ENCODE measurements at regions not wholly inside any gene's neighbourhood (a gene's known extent, or its start where the extent isn't known, plus 50 kb on each side); places are given as distances from the start of the nearest gene placed in this dataset.

DNA sequence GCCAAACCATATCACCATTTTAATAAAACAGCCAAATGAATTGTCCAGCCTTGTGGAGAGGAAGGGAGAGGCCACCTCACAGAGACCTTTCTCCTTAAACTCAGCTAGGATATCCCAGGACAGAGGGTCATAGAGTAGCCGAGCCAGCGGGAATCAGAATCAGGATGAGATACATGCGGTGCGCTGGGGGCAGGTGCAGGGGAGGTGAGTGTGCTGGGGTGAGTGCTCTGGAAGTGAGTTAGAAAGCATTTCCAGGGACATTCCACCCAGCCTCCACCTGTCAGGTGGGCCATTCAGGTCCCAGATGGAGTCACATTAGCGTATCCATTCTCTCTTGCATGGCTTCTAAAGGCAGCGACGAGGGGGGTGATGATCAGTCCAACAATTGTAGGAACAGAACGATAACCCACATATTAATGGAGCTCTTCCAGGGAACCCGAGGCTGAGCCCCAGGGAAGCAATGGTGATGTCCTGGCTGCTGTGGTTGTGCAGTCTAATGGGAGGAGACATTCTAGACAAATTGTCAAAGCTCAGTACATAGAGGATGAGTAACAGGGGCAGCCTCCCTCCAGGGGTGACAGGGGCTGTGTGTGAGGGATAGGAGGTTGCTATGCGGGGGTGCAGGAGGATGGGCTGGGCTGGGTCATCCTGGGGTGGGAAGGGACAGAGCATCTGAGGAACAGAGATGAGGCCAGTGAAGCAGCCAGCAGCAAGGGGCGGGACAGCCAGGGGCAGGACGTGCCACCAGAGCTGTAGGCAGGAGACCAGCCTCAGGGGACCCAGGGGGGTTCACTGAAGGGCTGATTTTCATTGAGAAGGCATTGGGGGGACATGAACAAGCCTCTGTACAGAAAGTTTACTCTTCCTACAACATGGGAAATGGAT, 88.7 kb upstream of the FRMD1 start:
- no peak overlapping the region for H3K4me3 ChIP-seq (IDR thresholded peaks at IDR 0.05; ENCODE audit: insufficient read depth, low read depth, low read length)
- H3K4me2 ChIP-seq, result no peak overlapping the region
- no peaks in the 10 kb centered on the region for H4K20me1 ChIP-seq (ENCODE audit: insufficient read depth)

DNA sequence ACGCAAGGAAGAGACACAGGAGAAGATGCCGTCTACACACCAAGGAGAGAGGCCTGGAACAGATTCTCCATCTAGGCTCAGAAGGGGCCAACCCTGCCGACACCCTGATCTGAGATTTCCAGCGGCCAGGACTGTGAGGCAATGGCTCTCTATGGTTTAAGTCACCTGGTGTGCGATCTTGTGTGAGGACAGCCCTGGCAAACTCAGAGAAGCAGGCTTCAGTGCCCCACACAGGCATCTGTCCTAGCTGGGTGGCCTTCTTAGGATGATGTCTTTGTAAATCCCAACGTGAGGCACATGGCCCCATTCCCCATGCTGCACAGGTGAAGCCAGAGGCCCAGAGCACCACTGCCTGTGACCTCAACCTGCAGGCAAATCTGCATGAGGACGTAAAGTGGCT, 87.6 kb upstream of the FRMD1 start:
- TF ChIP-seq, protein P1, sequence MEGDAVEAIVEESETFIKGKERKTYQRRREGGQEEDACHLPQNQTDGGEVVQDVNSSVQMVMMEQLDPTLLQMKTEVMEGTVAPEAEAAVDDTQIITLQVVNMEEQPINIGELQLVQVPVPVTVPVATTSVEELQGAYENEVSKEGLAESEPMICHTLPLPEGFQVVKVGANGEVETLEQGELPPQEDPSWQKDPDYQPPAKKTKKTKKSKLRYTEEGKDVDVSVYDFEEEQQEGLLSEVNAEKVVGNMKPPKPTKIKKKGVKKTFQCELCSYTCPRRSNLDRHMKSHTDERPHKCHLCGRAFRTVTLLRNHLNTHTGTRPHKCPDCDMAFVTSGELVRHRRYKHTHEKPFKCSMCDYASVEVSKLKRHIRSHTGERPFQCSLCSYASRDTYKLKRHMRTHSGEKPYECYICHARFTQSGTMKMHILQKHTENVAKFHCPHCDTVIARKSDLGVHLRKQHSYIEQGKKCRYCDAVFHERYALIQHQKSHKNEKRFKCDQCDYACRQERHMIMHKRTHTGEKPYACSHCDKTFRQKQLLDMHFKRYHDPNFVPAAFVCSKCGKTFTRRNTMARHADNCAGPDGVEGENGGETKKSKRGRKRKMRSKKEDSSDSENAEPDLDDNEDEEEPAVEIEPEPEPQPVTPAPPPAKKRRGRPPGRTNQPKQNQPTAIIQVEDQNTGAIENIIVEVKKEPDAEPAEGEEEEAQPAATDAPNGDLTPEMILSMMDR (conservative IDR thresholded peaks at IDR 0.05; ENCODE audit: low read depth, low read length), result no peak
- Histone ChIP-seq H4K20me1 (ENCODE audit: insufficient read depth) (no peaks in the 10 kb centered on the region), H2AFZ (ENCODE audit: low read depth) (no peak overlapping the region), H3K79me2 (ENCODE audit: insufficient read depth, low read depth) (no peaks in the 10 kb centered on the region), H3K27ac (no peak overlapping the region), H3K27me3 (ENCODE audit: insufficient read depth, low read depth) (no peaks in the 10 kb centered on the region), H3K36me3 (ENCODE audit: insufficient read depth) (no peaks in the 10 kb centered on the region), H3K4me2 (no peak overlapping the region), H3K9ac (no peak overlapping the region), H3K4me1 (ENCODE audit: low read depth, poor library complexity, severe bottlenecking) (no peaks in the 10 kb centered on the region), H3K4me3 (IDR thresholded peaks at IDR 0.05; ENCODE audit: insufficient read depth, low read depth, low read length) (no peak overlapping the region)

More for the DNA sequence above, 88.7 kb upstream of the FRMD1 start:
- H3K36me3 ChIP-seq (ENCODE audit: insufficient read depth), result no peaks in the 10 kb centered on the region
- H3K9ac ChIP-seq, result no peak overlapping the region
- TF ChIP-seq, protein P1 (conservative IDR thresholded peaks at IDR 0.05; ENCODE audit: low read depth, low read length), result no peak
- no peaks in the 10 kb centered on the region for H3K4me1 ChIP-seq (ENCODE audit: low read depth, poor library complexity, severe bottlenecking)
- H2AFZ ChIP-seq (ENCODE audit: low read depth), result no peak overlapping the region
- H3K27me3 ChIP-seq (ENCODE audit: insufficient read depth, low read depth), result no peaks in the 10 kb centered on the region
- no peak overlapping the region for H3K27ac ChIP-seq
- no peaks in the 10 kb centered on the region for H3K79me2 ChIP-seq (ENCODE audit: insufficient read depth, low read depth)

DNA sequence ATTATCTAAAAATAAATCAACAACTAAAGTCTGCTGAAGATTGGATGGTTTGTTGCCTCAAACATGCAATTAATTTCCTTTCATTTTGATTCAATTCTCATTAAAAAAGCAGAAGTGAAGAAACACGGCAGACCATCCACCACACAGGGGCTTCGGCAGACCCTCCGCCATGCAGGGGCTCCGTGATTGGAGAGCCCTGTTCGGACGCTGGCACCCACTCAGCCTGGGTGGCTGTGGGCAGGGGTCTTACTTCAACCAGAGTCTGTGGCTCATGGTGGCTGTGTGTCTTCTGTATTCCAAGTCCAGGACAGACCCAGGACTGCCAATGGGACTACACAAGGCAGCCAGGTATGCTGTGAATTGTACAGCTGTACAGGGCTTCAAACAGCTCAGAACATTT, 86.9 kb upstream of the FRMD1 start:
- Histone ChIP-seq H3K4me3 (IDR thresholded peaks at IDR 0.05; ENCODE audit: insufficient read depth, low read depth, low read length) (no peak overlapping the region), H3K36me3 (ENCODE audit: insufficient read depth) (no peaks in the 10 kb centered on the region), H3K9ac (no peak overlapping the region), H3K27me3 (ENCODE audit: insufficient read depth, low read depth) (no peaks in the 10 kb centered on the region), H4K20me1 (ENCODE audit: insufficient read depth) (no peaks in the 10 kb centered on the region), H3K4me1 (ENCODE audit: low read depth, poor library complexity, severe bottlenecking) (no peaks in the 10 kb centered on the region), H3K79me2 (ENCODE audit: insufficient read depth, low read depth) (no peaks in the 10 kb centered on the region), H3K27ac (no peak overlapping the region), H2AFZ (ENCODE audit: low read depth) (no peak overlapping the region), H3K4me2 (no peak overlapping the region)
- TF ChIP-seq, protein P1 (conservative IDR thresholded peaks at IDR 0.05; ENCODE audit: low read depth, low read length), result no peak

DNA sequence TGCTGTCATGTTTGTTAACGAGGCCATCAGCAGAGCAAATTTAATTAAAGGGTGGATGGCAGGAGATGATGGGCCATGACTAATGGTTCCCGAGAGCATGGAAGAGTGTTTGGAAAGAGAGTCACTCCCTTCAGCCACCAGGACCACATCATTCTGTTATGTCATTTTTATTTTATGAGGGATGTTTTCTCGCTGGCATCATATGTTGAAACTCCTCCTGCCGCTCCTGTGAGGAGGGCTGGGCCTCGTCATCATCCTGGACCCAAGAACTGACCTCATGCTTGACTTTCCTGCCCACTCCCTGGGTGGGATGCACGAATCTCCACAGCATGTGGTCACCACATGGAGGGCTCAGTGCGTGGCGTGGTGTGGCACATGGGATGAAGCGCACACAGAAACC, 86.4 kb upstream of the FRMD1 start:
- H3K9ac ChIP-seq, result no peak overlapping the region
- no peaks in the 10 kb centered on the region for H3K27me3 ChIP-seq (ENCODE audit: insufficient read depth, low read depth)
- no peaks in the 10 kb centered on the region for H3K36me3 ChIP-seq (ENCODE audit: insufficient read depth)
- TF ChIP-seq, protein P1 (conservative IDR thresholded peaks at IDR 0.05; ENCODE audit: low read depth, low read length), result no peak
- H4K20me1 ChIP-seq (ENCODE audit: insufficient read depth), result no peaks in the 10 kb centered on the region
- no peak overlapping the region for H3K4me2 ChIP-seq
- H3K4me3 ChIP-seq (IDR thresholded peaks at IDR 0.05; ENCODE audit: insufficient read depth, low read depth, low read length), result no peak overlapping the region
- no peaks in the 10 kb centered on the region for H3K4me1 ChIP-seq (ENCODE audit: low read depth, poor library complexity, severe bottlenecking)
- no peak overlapping the region for H3K27ac ChIP-seq
- no peaks in the 10 kb centered on the region for H3K79me2 ChIP-seq (ENCODE audit: insufficient read depth, low read depth)
- H2AFZ ChIP-seq (ENCODE audit: low read depth), result no peak overlapping the region
